ENCODE measurements at regions not wholly inside any gene's neighbourhood (a gene's known extent, or its start where the extent isn't known, plus 50 kb on each side); places are given as distances from the start of the nearest gene placed in this dataset.
A peak's percentile ranks its signal among the peaks of the same experiment; 100 is the strongest.
"Not testable (repeated sequence)": the region's sequence is repeated elsewhere in the genome, so short reads cannot be mapped to it uniquely, and the experiment has no call there.

DNA sequence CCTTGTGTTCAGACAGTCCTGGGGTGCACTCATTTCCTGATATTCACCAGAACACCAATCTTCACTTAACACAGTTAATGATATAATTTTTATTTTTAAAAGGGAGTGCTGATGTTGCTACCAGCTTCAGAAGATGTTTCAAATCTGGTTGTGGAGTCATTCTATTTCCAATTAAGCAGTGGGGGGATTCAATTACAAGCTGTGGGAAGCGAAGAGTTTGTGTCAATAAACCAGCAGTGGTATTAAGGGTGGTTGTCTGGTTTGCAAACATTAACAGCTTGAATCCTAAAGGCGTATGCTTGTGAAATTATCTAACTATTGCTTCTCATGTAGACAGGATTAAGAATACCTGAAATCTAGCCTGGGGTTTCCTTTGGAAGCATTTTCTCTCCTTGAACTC, 1637.5 kb upstream of the GOT2 start:
- no peak for DNase-seq (ENCODE audit: low spot score)

DNA sequence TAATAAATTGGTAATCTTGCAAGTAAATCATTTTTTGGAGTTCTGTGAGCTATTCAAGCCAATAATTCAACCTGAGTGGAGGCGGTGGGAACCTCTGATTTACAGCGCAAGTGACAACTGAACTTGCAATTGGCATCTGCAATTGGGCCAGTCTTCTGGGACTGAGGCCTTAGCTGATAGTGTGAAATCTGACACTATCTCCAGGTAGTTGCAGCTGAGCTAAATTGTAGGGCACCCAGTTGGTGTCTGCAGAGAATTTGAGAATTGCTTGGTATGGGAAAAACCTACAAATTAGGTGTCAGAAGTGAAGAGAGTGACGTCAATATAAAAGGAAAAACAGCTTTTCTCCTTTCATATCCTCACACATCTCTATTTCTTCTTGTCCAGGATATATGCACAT, 1633.6 kb upstream of the GOT2 start:
- no peak for DNase-seq (ENCODE audit: low spot score)

DNA sequence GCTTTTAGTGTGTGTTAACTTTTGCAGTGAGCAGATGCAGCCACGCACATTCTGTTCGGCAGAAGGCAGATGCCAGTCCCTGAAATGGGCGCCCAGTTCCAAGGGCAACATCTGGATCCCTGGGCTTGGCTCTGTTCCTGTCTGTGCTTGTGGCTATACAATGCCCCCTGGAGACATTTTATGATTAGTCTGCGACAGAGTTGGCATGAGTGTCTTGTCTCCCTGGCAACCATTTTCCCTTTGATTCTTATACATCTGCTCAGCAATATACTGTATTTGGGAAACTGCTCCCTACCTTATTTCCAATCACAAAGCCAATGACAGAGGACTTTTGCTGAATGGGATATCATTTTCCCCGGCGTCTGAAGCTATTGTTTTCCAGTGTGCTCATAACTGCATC, 1629.5 kb upstream of the GOT2 start:
- peak; percentile 35 for DNase-seq (ENCODE audit: low spot score)

DNA sequence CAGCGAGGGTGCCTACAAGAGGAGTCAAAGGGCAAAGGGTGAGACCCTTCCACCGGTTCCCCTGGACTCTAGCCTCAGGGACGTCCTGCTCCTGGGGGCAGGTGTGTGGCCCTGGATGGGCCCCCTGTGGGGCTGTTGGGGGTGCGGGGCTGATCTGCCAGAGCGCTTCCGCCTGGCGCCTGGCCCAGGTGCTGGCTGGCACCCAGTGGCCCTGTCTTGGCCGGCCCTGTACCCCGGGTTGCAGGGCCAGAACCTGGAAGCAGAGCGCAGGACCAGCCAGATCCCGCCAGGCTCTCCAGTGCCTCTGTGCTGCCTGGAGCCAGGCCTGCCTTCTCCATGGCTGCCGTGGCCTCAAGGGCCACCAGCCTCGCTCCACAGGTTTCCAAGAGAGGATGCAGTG, 1625.8 kb upstream of the GOT2 start:
- not testable (repeated sequence) for DNase-seq (ENCODE audit: low spot score)

DNA sequence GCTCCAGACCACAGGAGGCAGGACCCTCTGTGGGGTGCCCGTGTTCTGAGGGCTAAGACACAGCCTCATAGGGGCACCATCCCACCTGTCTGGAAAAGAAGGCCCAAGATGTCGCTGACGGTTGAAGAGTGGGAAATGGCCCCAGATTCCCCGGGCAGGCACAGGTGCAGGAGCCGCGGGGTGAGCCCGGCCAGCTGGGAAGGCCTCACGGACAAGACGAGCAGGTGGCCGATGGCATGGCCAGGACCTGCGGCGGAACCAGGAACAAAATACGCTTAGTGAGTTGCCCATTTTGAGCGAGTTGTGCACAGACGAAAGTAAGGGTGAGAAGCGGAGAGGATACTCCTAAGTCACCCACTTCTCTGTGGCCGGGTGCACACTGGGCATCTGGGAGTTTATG, 1625.3 kb upstream of the GOT2 start:
- not testable (repeated sequence) for DNase-seq (ENCODE audit: low spot score)

DNA sequence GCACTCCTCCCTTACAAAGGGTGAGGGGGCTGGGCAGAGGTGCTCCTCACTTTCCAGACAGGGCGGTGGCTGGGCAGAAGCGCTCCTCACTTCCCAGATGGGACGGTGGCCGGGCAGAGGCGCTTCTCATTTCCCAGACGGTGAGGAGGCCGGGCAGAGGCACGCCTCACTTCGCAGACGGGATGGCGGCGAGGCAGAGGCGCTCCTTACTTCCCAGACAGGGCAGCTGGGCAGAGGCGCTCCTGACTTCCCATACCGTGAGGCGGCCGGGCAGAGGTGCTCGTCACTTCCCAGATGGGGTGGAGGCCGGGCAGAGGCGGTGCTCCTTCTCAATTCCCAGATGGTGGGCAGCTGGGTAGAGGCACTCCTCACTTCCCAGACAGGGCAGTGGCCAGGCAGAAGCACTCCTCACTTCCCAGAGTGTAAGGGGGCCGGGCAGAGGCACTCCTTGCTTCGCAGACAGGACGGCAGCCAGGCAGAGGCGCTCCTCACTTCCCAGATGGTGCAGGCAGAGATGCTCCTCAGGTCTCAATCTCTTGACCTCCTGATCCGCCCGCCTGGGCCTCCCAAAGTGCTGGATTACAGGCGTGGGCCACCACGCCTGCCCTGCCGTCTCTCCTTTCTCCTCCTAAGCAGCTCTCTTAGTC, 1623.9 kb upstream of the GOT2 start:
- DNase-seq (ENCODE audit: low spot score): not testable (repeated sequence)

DNA sequence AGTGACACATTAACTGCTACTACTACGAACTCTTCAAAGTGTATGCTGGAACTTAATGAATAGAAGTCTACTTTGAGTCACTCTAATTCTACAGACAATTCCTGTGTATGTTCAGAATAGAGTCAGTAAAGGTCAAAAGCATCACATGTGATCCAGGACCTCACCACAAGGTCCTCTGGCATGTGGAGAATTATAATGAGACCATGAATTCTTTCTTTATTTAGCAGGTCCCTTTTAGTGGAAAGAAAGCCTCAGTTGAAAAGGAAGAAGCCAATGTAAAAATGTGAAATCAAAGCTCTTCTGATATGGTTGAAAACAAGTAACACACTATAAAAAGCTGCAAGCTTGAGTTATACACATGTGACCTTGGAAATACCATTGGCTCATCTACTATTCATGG, 1612.1 kb upstream of the GOT2 start:
- DNase-seq (ENCODE audit: low spot score): no peak

DNA sequence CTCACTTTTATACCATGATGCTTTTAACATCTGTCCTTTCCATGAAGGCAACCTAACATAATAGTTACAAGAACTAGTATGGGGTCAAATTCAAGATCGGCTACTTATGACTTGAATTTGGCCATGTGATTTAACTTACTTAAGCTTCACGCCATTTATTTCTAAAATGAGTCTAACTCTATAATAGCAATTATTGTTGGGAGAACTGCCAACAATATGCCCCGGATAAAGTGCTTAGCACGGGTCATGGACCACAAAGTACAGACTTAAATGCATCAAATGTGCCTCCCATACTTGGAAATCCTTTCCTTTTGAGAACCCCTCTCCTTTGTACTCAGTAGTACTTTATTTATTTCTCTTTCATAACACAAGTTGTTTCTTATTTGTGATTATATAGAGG, 1603.6 kb upstream of the GOT2 start:
- no peak for DNase-seq (ENCODE audit: low spot score)

DNA sequence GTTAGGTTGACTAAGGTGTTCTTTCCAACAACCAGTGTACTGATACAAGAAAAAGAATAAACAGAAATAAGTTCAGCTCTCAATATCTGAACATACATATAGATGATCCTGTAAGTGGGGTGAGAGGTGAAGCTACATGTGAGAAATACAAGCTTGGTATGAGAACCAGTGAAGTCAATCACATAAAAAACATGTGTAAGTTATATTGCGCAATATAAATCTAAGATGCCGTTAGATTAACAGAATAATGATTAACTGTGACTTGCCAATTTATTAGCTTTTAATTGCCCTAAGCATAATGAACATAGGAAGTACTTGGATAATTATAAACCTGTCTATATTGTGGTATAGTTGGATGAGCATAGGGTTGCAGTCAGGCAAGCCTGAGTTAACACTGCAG, 1597.1 kb upstream of the GOT2 start:
- no peak for DNase-seq (ENCODE audit: low spot score)

DNA sequence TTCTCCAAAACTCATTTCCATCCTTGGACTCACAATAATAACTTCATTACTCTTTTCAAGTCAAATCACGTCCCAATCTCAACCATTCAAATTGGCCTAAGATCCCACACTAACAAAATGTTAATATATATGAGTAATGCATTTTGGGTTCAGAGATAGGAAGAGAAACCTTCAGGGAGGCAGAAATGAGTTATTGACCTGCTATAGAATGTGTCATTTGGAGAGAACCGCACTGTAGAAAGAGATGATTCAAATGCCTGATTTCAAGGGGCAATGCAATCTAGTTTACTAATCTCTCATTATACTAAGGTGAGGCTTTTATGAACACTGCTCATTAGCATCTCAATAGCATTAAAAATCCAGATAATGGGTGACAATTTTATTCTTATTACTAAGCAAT, 1595.0 kb upstream of the GOT2 start:
- no peak for DNase-seq (ENCODE audit: low spot score)

DNA sequence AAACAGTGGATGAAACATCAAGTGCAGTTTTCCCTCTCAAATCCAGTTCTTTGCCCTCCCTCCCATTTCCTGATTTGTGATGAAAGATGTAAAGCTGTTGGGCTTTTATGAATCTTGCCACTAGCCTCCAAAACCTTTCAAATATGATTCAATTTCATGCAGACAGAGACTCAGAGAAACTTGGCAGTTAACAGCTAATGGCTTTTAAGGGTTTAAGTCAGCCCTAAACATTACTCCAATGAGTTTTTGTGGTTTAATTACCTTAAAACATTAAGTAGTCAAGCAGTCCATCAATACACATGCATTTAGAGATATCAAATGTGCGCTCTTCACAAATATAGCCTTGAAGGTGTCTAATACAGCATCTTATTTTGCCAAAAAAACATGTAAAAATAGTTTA, 1594.0 kb upstream of the GOT2 start:
- DNase-seq (ENCODE audit: low spot score): no peak

DNA sequence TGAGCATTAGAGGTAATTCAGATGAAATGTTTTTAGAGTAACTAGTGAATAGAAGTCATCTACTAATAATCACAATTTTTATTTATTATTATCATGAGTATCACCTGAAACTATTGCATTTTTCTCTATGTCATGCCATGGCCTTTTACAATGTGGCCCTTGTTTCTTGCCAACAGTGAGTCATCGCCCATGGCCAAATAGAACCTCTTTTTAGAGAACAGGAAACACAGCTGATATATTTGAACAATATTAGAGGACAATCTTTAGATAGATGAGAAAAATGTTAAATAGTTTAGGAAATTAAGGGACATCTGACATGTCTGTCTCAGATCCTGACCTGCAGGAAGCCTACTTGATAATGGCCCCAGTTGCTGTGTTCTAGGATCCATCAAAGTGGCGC, 1584.4 kb upstream of the GOT2 start:
- no peak for DNase-seq (ENCODE audit: low spot score)

DNA sequence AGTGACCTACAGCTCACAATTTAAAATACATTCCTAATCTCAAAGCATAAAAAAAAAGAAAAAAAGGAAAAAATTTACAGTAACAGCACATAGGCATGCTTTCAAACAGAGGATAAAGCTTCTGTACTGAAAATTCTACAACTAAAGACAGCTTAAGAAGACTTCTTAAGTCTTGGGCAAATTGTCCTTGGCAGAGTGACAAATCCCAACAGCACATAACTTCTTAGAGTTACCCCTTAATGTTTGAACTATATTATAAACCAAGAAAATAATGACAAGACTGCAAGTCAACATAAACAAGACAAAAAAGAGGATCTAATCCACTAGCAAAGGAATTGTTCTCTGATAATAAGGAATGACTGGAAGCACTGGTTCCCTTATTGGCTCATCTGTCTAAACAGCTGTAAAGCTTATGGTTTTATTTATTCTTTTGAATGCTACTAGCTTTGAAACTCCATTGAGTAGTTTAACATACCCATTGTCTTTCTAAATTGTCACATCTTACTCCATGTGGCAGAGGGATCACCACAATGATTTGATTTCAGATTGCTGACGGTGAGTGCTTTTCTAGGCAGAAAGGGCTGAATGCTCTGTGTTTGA, 1576.8 kb upstream of the GOT2 start:
- DNase-seq (ENCODE audit: low spot score): no peak

DNA sequence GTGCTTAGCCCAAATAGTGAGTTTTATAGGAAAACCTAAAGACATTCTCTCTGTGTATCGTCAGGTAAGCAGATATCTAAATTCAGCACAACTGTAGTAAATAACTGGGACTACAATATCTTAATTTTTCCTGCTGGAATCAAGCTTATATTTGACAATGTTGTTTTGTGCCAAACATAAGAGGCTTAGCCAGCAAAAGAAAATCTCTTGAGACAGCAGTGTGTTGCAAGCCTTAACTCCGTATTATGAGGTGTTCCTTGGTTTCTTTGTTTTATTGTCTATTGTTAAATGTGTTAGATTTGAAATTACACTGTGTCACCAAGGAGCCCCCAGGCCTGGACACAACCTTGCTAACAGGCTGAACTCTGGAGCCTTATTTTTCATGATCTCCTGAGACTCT, 1570.6 kb upstream of the GOT2 start:
- peak; percentile 32 for DNase-seq (ENCODE audit: low spot score)

DNA sequence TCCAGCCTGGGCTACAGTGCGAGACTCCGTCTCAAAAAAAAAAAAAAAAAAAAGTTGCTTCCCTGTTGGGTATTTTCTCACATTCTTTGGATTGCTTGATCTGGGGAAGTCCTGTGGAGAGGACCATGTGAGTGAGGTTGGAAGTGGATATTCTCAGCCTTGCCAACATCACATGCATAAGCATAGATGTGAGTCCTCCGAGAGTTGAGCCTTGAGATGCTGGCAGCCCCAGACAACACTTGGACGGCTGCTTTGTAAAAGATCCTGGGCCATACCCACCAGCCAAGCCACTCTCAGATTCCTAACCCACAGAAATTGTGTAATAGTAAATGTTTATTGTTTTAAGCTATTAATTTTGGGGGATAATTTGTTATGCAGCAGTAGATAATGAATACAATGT, 1570.0 kb upstream of the GOT2 start:
- no peak for DNase-seq (ENCODE audit: low spot score)

DNA sequence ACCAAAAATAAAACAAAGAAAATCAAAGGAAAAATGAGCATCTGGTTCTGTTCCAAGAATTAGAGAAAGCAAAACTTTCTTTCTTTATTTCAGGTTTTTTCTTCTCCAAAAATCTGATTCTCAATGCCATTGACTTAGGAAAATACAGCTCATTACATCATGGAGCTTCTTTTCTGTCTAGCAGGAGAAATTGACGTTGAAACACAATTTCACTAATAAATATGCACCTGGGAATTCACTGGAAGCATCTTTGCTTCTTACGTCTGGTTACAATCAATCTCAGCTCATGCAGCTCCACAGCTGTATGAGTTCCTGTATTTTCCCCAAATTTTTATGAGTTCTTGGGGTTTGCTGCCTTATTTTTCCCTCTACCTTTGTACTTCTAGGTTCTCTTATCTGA, 1568.6 kb upstream of the GOT2 start:
- DNase-seq (ENCODE audit: low spot score): no peak

DNA sequence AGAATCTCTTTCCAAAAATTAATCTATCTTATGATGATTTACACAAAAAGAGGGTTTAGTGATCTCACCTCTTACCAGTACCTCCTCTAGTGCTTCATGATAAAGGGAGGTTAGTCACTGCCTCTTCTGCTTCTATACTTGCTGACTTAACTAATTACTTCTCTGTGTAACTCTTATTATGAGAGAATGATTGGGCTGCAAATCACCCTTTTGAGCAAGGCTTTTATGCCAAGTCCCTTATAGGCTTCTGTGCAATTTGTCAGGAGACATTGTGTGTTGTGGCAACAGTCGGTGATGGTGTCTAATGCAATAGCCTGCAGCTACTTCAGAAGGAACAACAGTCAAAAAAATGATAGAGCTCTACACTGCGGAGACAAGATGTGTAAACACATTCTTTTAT, 1568.1 kb upstream of the GOT2 start:
- no peak for DNase-seq (ENCODE audit: low spot score)

DNA sequence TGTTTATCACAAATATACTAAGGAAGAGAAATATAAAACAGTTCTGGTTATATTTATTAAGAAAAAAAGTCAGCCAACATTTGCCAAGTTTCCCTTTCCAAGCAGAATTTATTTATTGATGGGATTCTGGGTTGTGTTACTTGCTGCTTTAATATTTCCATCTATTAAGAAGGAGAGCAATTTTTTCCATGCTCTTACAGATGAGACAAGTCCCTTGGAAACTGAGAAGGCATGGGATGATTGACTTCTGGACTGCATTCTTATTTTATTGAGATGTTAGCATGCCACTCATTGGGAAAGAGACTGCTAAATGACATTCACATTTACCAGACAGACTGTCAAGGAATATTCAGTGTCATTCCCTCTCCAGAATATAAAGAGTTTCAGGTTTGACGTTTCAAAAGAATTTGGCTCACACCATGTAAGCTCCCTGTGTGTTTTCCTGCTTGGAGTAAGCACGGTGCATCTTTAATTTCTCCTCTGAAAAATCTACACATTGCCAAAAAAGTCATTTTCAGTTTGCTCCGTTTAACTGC, 1565.2 kb upstream of the GOT2 start:
- DNase-seq (ENCODE audit: low spot score): no peak

DNA sequence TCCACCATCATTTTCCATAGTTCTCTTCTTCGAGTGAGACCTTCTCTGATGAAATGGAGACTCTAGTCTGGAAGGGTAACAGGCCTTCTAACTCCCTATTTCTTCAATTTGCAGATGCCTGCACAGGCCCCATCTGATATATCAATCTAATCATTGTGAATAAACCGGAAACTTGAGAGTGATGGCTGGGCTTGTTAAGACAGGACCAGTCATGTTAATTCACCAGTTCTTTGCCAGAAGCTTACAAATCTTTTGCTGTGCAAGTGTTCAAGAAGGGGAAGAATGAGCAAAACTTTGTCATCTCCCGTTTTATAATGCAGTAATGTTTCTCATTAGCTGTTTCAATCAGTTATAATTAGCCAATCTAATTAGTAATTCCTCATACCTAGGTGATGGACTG, 1561.3 kb upstream of the GOT2 start:
- no peak for DNase-seq (ENCODE audit: low spot score)

DNA sequence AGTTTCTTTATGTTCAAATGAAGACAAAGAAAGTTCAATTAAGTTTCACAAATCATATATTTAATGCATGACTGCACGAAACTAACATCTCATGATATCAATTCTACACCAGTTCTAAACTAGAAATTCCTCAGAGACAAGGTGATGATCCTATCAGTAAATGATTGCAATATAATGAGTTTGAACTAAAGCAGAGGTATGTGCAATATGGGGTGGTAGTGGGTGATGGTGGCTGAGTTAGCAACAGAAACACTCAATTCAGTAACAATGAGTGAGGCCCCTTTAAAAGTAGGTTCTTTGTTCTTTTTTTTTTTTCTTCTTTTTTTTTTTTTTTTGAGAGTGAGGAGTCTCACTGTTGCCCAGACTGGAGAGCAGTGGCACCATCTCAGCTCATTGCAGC, 1551.7 kb upstream of the GOT2 start:
- DNase-seq (ENCODE audit: low spot score): no peak

DNA sequence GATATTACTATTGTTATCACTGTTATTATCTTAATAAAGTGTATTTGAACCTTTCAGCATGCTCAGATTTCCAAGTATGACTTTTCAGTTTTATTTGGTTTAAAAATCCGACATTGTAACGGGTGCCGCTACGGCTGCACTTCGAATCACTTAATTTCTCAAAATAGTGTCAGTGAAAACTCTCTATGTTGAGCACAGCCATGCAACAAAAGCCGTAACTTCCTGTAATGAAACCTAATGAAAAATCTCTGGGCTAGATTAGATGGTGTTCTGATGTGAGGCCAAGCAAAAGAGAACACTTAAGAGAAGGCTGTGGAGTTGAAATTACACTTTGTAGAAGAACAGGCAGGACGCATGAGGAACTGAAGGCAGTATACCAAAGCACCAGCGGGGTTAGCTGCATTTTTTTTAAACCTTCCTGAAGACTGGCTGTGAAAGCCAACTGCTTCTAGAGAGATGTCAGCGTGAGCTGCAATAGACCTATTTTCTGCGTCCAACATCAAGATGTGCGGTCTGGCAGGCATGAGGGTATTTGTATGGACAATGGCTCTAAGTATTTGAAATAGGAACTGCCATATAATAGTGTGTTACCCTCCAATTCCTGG, 1545.0 kb upstream of the GOT2 start:
- DNase-seq (ENCODE audit: low spot score): no peak

DNA sequence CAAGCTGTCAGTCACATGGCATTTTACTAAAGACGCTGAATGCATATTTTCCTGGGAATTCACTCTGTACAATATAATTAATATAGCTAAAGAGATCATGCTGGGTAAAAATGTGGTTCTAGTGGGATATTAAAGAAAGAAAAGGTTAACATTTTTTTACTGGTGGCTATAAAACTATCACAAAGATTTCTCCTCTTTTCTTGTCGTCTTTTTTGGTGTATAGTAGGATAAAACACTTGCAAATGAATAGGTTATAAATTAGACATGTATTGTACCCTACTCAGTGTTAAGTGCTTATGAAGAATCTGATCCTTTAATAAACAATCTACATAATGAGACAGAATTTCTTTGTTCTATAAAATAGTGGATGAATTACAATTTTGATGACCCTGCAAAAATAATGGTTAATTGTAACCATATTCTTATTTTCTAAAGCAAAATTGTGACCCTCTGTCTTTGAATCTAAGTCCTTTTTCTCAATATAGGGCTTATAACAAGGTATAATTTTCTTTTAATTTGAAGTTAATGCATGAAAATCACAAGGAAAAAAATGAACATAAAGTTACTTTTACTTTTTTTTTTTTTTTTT, 1540.4 kb upstream of the GOT2 start:
- DNase-seq (ENCODE audit: low spot score): no peak

DNA sequence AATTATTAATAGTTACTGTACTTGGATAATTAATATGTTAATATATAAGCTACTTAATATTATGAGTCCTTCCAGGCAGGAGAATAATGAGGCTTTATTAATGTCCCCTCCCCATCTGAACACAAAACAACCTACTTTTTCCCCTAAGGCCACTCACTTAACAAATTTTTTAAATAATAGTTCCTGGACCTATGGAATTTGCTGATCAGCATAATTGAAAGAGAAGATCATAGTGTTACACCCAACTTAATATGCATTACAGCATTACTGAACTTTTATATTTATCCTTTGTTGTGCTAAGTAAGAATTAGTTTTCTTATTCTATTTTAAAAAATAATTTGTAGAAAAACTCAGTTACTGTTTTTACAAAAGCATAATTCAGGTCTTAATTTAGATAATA, 1537.7 kb upstream of the GOT2 start:
- DNase-seq (ENCODE audit: low spot score): no peak

Data from D341Med (cell line).